ENCODE measurements at regions not wholly inside any gene's neighbourhood (a gene's known extent, or its start where the extent isn't known, plus 50 kb on each side); places are given as distances from the start of the nearest gene placed in this dataset.
A peak's percentile ranks its signal among the peaks of the same experiment; 100 is the strongest.

DNA sequence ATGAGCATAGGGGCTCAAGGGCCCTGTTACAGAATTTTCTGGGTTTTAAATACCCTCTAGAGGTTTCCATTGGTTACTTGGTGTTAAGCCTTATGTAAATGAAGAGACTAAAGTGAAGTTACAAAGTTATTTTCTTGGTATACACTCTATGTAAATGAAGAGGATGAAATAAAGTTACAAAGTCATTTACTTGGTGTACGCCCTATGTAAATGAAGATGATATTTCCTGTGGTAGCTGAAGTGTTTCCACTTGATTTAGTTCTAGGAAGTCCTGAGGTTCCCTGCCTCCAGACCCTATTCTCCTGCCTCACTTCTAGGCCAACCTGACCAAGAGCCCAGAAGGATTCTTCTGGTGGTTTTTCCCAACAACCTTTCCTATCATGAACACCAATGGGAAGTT lies 126.1 kb downstream of the SPTSSA start:
- TF ChIP-seq TCF12 (IDR thresholded peaks at IDR 0.05; ENCODE audit: low read depth) (no peak), EGR1 (IDR thresholded peaks at IDR 0.05) (no peak), ZBTB7A (IDR thresholded peaks at IDR 0.05; ENCODE audit: low read depth) (no peak), USF1 (IDR thresholded peaks at IDR 0.05) (no peak), YY1 (IDR thresholded peaks at IDR 0.05; ENCODE audit: low read depth) (no peak), NFIC (IDR thresholded peaks at IDR 0.05) (no peak), TEAD4 (IDR thresholded peaks at IDR 0.05) (no peak), EP300 (IDR thresholded peaks at IDR 0.05; ENCODE audit: borderline replicate concordance) (no peak)
- TF ChIP-seq, protein P1, sequence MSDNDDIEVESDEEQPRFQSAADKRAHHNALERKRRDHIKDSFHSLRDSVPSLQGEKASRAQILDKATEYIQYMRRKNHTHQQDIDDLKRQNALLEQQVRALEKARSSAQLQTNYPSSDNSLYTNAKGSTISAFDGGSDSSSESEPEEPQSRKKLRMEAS (IDR thresholded peaks at IDR 0.05) = no peak

GRCh38 chr14:34334329-34334728 lies 127.7 kb downstream of the SPTSSA start:
- TF ChIP-seq CREB1 (IDR thresholded peaks at IDR 0.05; ENCODE audit: low read depth) = no peak
- no peak for TF ChIP-seq USF1 (IDR thresholded peaks at IDR 0.05)
- TF ChIP-seq EP300 (IDR thresholded peaks at IDR 0.05; ENCODE audit: borderline replicate concordance) = no peak
- TF ChIP-seq YY1 (IDR thresholded peaks at IDR 0.05; ENCODE audit: low read depth) = no peak
- no peak for TF ChIP-seq TCF12 (IDR thresholded peaks at IDR 0.05; ENCODE audit: low read depth)
- TF ChIP-seq RAD21 (IDR thresholded peaks at IDR 0.05; ENCODE audit: low read depth) = no peak
- TF ChIP-seq, protein P2, sequence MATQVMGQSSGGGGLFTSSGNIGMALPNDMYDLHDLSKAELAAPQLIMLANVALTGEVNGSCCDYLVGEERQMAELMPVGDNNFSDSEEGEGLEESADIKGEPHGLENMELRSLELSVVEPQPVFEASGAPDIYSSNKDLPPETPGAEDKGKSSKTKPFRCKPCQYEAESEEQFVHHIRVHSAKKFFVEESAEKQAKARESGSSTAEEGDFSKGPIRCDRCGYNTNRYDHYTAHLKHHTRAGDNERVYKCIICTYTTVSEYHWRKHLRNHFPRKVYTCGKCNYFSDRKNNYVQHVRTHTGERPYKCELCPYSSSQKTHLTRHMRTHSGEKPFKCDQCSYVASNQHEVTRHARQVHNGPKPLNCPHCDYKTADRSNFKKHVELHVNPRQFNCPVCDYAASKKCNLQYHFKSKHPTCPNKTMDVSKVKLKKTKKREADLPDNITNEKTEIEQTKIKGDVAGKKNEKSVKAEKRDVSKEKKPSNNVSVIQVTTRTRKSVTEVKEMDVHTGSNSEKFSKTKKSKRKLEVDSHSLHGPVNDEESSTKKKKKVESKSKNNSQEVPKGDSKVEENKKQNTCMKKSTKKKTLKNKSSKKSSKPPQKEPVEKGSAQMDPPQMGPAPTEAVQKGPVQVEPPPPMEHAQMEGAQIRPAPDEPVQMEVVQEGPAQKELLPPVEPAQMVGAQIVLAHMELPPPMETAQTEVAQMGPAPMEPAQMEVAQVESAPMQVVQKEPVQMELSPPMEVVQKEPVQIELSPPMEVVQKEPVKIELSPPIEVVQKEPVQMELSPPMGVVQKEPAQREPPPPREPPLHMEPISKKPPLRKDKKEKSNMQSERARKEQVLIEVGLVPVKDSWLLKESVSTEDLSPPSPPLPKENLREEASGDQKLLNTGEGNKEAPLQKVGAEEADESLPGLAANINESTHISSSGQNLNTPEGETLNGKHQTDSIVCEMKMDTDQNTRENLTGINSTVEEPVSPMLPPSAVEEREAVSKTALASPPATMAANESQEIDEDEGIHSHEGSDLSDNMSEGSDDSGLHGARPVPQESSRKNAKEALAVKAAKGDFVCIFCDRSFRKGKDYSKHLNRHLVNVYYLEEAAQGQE (IDR thresholded peaks at IDR 0.05; ENCODE audit: low read depth) = no peak
- no peak for TF ChIP-seq FOXM1 (IDR thresholded peaks at IDR 0.05; ENCODE audit: borderline replicate concordance, low read depth)
- TF ChIP-seq ZBTB7A (IDR thresholded peaks at IDR 0.05; ENCODE audit: low read depth) = no peak
- no peak for TF ChIP-seq TAF1 (IDR thresholded peaks at IDR 0.05; ENCODE audit: low read depth)
- no peak for TF ChIP-seq EGR1 (IDR thresholded peaks at IDR 0.05)

DNA sequence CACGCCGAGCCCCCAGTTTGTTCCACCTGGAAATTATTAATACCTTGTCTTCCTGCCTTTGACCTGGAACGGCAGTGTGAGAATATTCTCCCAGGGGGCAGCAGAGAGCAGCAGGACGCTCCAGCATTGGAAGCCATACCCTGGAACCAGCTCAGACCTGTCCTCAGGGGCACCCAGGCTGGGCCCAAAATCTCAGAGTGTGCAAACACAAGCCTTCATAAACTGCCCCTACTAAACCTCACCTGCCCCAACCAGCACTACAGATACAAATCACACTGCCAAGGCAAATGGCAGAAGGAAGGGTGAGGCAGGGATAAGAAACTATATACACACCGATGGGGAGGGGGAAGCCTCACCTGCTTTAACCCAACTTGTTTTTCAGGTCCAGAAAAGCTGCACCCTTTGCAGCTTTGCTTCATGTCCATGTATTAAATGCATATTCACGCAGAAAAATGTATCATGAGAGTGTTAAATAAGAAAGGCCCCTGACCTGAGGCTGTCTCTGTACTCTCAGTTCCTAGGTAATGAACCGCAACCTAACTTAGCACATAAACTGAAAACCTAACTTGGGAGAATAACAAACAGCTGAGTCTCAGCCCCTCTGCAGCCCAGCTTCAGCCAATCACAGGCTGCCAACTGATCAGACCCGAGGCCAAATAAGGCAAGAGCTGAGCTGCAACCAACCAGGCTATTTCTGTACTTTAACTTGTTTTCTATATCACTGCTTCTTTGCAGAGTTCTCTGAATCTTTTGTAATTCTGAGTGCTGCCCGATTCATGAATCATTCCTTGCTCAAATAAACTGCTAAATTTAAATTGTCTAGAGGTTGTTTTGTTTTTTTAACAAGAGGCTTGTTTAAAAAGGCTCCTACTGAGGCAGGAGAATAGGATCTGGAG lies 130.1 kb downstream of the SPTSSA start:
- TF ChIP-seq, protein P2 (IDR thresholded peaks at IDR 0.05; ENCODE audit: low read depth) = no peak
- TF ChIP-seq YY1 (IDR thresholded peaks at IDR 0.05; ENCODE audit: low read depth) (0 out of 2 replicates have a peak, but pooled peaks have one; percentile 46), USF1 (IDR thresholded peaks at IDR 0.05) (no peak), NFIC (IDR thresholded peaks at IDR 0.05) (no peak), CREB1 (IDR thresholded peaks at IDR 0.05; ENCODE audit: low read depth) (no peak), EP300 (IDR thresholded peaks at IDR 0.05; ENCODE audit: borderline replicate concordance) (no peak), FOXM1 (IDR thresholded peaks at IDR 0.05; ENCODE audit: borderline replicate concordance, low read depth) (no peak), RAD21 (IDR thresholded peaks at IDR 0.05; ENCODE audit: low read depth) (peak; percentile 89), TCF12 (IDR thresholded peaks at IDR 0.05; ENCODE audit: low read depth) (no peak)
- TF ChIP-seq, protein P1 (IDR thresholded peaks at IDR 0.05) = no peak

- TF ChIP-seq EGR1 (IDR thresholded peaks at IDR 0.05) (no peak), RAD21 (IDR thresholded peaks at IDR 0.05; ENCODE audit: low read depth) (no peak), FOXM1 (IDR thresholded peaks at IDR 0.05; ENCODE audit: borderline replicate concordance, low read depth) (no peak), EP300 (IDR thresholded peaks at IDR 0.05; ENCODE audit: borderline replicate concordance) (no peak), CREB1 (IDR thresholded peaks at IDR 0.05; ENCODE audit: low read depth) (no peak), TAF1 (IDR thresholded peaks at IDR 0.05; ENCODE audit: low read depth) (no peak), TEAD4 (IDR thresholded peaks at IDR 0.05) (no peak), USF1 (IDR thresholded peaks at IDR 0.05) (no peak), NFIC (IDR thresholded peaks at IDR 0.05) (no peak)
- TF ChIP-seq, protein P1 (IDR thresholded peaks at IDR 0.05) = no peak
- TF ChIP-seq, protein P2 (IDR thresholded peaks at IDR 0.05; ENCODE audit: low read depth) = no peak
These were observed 131.2 kb downstream of the SPTSSA start for GRCh38 chr14:34330846-34331245.
